ENCODE measurements at regions not wholly inside any gene's neighbourhood (a gene's known extent, or its start where the extent isn't known, plus 50 kb on each side); places are given as distances from the start of the nearest gene placed in this dataset.

GRCh38 chr7:18399436-18400235 lies 95.9 kb upstream of the HDAC9 start:
- no peak for DNase-seq (ENCODE audit: low read depth, low spot score)
- TF ChIP-seq, protein P1, sequence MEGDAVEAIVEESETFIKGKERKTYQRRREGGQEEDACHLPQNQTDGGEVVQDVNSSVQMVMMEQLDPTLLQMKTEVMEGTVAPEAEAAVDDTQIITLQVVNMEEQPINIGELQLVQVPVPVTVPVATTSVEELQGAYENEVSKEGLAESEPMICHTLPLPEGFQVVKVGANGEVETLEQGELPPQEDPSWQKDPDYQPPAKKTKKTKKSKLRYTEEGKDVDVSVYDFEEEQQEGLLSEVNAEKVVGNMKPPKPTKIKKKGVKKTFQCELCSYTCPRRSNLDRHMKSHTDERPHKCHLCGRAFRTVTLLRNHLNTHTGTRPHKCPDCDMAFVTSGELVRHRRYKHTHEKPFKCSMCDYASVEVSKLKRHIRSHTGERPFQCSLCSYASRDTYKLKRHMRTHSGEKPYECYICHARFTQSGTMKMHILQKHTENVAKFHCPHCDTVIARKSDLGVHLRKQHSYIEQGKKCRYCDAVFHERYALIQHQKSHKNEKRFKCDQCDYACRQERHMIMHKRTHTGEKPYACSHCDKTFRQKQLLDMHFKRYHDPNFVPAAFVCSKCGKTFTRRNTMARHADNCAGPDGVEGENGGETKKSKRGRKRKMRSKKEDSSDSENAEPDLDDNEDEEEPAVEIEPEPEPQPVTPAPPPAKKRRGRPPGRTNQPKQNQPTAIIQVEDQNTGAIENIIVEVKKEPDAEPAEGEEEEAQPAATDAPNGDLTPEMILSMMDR (IDR thresholded peaks at IDR 0.05; ENCODE audit: insufficient read depth, low read length, missing control alignments): no peak
- POLR2A ChIA-PET: interaction anchor here (0.6 kb wide), 1 partner anchor 1006 kb away, joined by 3 read pairs; no protein-coding TSS in a partner anchor
- no peak overlapping the region for H3K4me3 ChIP-seq (ENCODE audit: low read depth, low read length)
- CTCF ChIA-PET: interaction anchor here (1.2 to 1.6 kb wide), 2 partner anchors 17 to 48 kb away, joined by 3 to 4 read pairs; no protein-coding TSS in a partner anchor

GRCh38 chr7:18400275-18400674 lies 95.3 kb upstream of the HDAC9 start:
- TF ChIP-seq, protein P1 (IDR thresholded peaks at IDR 0.05; ENCODE audit: insufficient read depth, low read length, missing control alignments): no peak
- POLR2A ChIA-PET: no interaction called here
- CTCF ChIA-PET: interaction anchor here (0.9 to 1.6 kb wide), 3 partner anchors 16 to 171 kb away, joined by 3 to 4 read pairs (median 3); no protein-coding TSS in a partner anchor
- no peak for DNase-seq (ENCODE audit: low read depth, low spot score)
- H3K4me3 ChIP-seq (ENCODE audit: low read depth, low read length): no peak overlapping the region

GRCh38 chr7:18400726-18401125 lies 94.8 kb upstream of the HDAC9 start:
- TF ChIP-seq, protein P1 (IDR thresholded peaks at IDR 0.05; ENCODE audit: insufficient read depth, low read length, missing control alignments): no peak
- DNase-seq (ENCODE audit: low read depth, low spot score): no peak
- ChIA-PET POLR2A (no interaction called here), CTCF (interaction anchor here (0.9 to 1.3 kb wide), 3 partner anchors 10 to 171 kb away, joined by 3 to 5 read pairs (median 3); no protein-coding TSS in a partner anchor)
- H3K4me3 ChIP-seq (ENCODE audit: low read depth, low read length): no peak overlapping the region

DNA sequence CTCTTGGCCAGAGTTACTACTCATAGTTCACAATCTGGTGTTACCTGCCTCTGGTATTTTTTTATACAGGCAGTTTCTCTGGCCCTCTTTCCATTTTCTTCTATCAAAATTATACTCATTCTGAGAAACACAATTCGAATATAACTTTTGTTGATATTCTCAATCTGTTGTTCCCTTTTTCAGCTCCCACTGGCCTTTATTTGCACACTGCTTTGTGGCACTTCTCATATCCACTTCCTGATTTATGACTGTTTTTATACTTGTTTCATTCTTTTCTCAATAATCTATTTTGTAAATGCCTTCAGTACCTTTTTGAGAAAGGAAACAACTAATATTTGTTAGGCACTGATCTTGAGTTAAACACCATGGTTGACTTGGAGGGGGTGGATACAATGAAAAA lies 93.8 kb upstream of the HDAC9 start:
- DNase-seq (ENCODE audit: low read depth, low spot score): no peak
- TF ChIP-seq, protein P1 (IDR thresholded peaks at IDR 0.05; ENCODE audit: insufficient read depth, low read length, missing control alignments): no peak
- no peak overlapping the region for H3K4me3 ChIP-seq (ENCODE audit: low read depth, low read length)
- CTCF ChIA-PET: interaction anchor here (0.9 to 1.3 kb wide), 3 partner anchors 11 to 166 kb away, joined by 3 to 5 read pairs (median 3); no protein-coding TSS in a partner anchor
- POLR2A ChIA-PET: no interaction called here

DNA sequence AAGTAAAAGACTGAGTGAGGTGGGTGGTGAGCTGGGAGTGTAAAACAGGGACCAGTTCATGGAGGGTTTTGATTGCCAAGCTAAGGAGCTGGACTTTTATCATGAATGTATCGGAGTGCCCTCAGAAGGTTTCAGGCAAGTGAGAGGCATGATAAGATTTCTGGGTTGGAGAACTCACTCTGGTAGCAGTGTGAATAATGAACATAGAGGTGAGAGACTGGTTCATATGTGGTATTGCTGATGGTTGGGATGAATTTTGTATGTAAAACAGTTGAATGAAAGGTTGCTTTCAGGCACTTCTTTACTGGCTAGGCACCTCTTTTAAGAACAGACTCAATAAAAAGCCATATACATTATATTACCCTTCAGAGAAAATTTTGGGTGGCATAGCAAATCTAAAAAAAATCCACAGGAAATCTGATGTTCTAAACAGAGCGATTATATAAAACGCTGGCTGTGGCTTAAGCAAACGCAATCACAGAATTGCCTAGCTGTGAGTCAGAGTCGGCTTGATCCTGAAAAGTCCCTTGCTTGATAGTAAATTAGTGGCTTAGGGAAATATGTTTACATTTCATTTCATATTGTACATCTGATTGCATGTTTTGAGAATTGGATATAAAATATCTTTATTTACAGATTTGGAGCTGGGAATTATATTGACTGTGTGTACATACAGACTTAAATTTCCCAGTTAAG lies 92.9 kb upstream of the HDAC9 start:
- TF ChIP-seq, protein P1 (IDR thresholded peaks at IDR 0.05; ENCODE audit: insufficient read depth, low read length, missing control alignments): no peak
- no peak overlapping the region for H3K4me3 ChIP-seq (ENCODE audit: low read depth, low read length)
- CTCF ChIA-PET: interaction anchor here (0.9 kb wide), 2 partner anchors 11 to 50 kb away, joined by 3 read pairs; no protein-coding TSS in a partner anchor
- no peak for DNase-seq (ENCODE audit: low read depth, low spot score)
- POLR2A ChIA-PET: no interaction called here

- no peak for DNase-seq (ENCODE audit: low read depth, low spot score)
- TF ChIP-seq, protein P1 (IDR thresholded peaks at IDR 0.05; ENCODE audit: insufficient read depth, low read length, missing control alignments): no peak
- ChIA-PET CTCF (no interaction called here), POLR2A (no interaction called here)
- no peak overlapping the region for H3K4me3 ChIP-seq (ENCODE audit: low read depth, low read length)
These were observed 89.8 kb upstream of the HDAC9 start for GRCh38 chr7:18405726-18406125.

All from AG04449 (cell line).